Kidney (tissue), 13 donors: ENCODE measurements at regions not wholly inside any gene's neighbourhood (a gene's known extent, or its start where the extent isn't known, plus 50 kb on each side); places are given as distances from the start of the nearest gene placed in this dataset.

Source experiments
- DNase-seq, 5 donors: peaks; one replicate each; pipeline ENCODE4 v3.0.0-alpha.2; 2013 to 2020
- FAIRE-seq: peaks from 2 replicates; lab custom pipeline; 2012; peaks lifted over from hg19 to GRCh38; lab: Jason Lieb, UNC
- H3K27ac ChIP-seq, 2 donors: one replicate each; pipeline ENCODE4 v1.7.0; 2013; ENCODE audit warnings: low read depth in 2 of 2, low read length in 2 of 2, inconsistent platforms in 1 of 2
- H3K27me3 ChIP-seq: one replicate; pipeline ENCODE4 v1.7.1; 2013; ENCODE audit warnings: low read length, inconsistent platforms; ENCODE audit not compliant: control insufficient read depth, insufficient read depth
- H3K36me3 ChIP-seq, 3 donors: one replicate each; pipeline versions ENCODE4 v1.7.0 to v1.7.1; 2013; ENCODE audit warnings: low read length in 3 of 3, control low read depth in 1 of 3, inconsistent platforms in 1 of 3; ENCODE audit not compliant: insufficient read depth in 3 of 3, control insufficient read depth in 2 of 3
- H3K4me1 ChIP-seq, 3 donors: one replicate each; pipeline versions ENCODE4 v1.7.0 to v1.7.1; 2013; ENCODE audit warnings: low read length in 3 of 3, inconsistent platforms in 1 of 3, low read depth in 1 of 3; ENCODE audit not compliant: control insufficient read depth in 2 of 3, insufficient read depth in 2 of 3
- H3K4me3 ChIP-seq, 3 donors: one replicate each; pipeline versions ENCODE4 v1.7.0 to v1.8.1; 2013; ENCODE audit warnings: low read length in 3 of 3, control low read depth in 1 of 3, inconsistent platforms in 1 of 3
- H3K9ac ChIP-seq, 3 donors: one replicate each; pipeline versions ENCODE4 v1.7.0 to v1.7.1; 2013; ENCODE audit warnings: low read length in 3 of 3, control low read depth in 1 of 3, inconsistent platforms in 1 of 3
- H3K9me3 ChIP-seq, 3 donors: one replicate each; pipeline versions ENCODE4 v1.7.0 to v1.7.1; 2013; ENCODE audit warnings: low read length in 3 of 3, control low read depth in 1 of 3, inconsistent platforms in 1 of 3; ENCODE audit not compliant: control insufficient read depth in 2 of 3, insufficient read depth in 1 of 3
- CTCF ChIP-seq: IDR thresholded peaks from 3 replicates; pipeline ENCODE4 v1.5.1; 2012; ENCODE audit warnings: mild to moderate bottlenecking, moderate library complexity, borderline replicate concordance; ENCODE audit not compliant: insufficient read depth; ENCODE audit errors: extremely low read depth
- intact Hi-C: fragments of 100-400 bp; cut with DNase I; formaldehyde crosslinking; loops from one replicate; pipeline ENCODE4 v1.11.1; 2022
- donor health status: control.
- donor health status: control.
- donor health status: control.
- donor health status: control.
- donor health status: control.
- donor health status: DM: yes; HTN: yes; CAD: no.
- donor health status: Normal renal cell carcinoma (clear cell type).

DNA sequence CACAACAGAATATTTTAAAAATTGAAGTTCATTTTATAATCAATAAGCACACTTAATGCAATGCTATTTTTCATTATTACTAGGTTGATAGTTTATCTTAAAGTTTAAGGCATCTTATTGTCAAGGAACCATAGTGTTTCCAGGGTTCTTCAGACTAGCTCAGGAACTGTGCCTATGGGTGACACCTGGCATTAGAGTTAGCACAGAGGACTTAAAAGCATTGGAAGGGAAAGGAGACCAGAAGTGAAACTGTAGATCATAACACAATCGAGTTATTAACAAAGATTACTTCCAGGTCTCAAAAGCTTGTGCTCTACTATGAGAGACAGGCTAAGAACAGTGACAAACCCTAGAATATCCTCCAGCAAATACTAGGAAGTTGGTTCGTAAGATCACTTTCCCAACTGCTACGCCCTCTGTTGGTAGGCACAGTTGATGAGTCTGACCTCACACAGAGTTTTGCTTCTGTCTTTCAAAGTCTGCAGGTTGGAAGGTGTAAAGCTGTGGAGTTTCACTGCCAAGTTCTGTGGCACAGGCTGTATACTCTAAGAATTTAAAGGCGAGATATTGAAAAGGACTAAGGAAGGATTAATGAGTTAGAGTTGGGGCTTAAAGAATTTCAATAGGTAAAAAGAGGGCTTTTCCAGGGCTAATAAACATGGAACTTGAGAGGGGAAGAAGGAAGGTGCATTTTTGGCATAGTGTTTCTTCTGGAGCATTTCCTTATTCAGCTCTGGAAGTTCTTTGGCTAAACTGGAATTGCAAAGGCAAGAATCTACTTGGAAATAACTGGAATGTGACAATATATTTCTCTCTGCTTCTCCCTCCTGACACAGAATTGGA is 531.3 kb upstream of the JAG1 start:
- Histone ChIP-seq H3K4me3 (no peak overlapping the region), H3K9me3 (no peaks in the 10 kb centered on the region), H3K4me1 (peaks cover 0 to 6% (median 2%) of the 10 kb centered on the region in 3 donors), H3K9ac (no peak overlapping the region), H3K27me3 (no peaks in the 10 kb centered on the region), H3K36me3 (no peaks in the 10 kb centered on the region), H3K27ac (no peak overlapping the region)
- intact Hi-C loops: no loop called here
- TF ChIP-seq CTCF: peak; percentile 77
- DNase-seq (peak in 4 of 5 donors; percentile 62 to 88 (median 77)), FAIRE-seq (peak; percentile 50)

GRCh38 chr20:11205769-11206362 is 532.1 kb upstream of the JAG1 start:
- FAIRE-seq: no peak

GRCh38 chr20:11207749-11208502 is 534.1 kb upstream of the JAG1 start:
- Histone ChIP-seq H3K4me1 (peaks cover 0 to 6% (median 2%) of the 10 kb centered on the region in 3 donors), H3K4me3 (no peak overlapping the region), H3K36me3 (no peaks in the 10 kb centered on the region), H3K9me3 (no peaks in the 10 kb centered on the region), H3K9ac (no peak overlapping the region), H3K27me3 (no peaks in the 10 kb centered on the region), H3K27ac (no peak overlapping the region)
- FAIRE-seq (no peak), DNase-seq (no peak)
- intact Hi-C loops: no loop called here
- no peak for TF ChIP-seq CTCF

More at GRCh38 chr20:11205769-11206362, 532.1 kb upstream of the JAG1 start:
- DNase-seq: peak in 1 of 5 donors; percentile 42
- Histone ChIP-seq H3K4me3 (no peak overlapping the region), H3K9me3 (no peaks in the 10 kb centered on the region), H3K27ac (no peak overlapping the region), H3K4me1 (peaks cover 0 to 6% (median 2%) of the 10 kb centered on the region in 3 donors), H3K36me3 (no peaks in the 10 kb centered on the region), H3K27me3 (no peaks in the 10 kb centered on the region), H3K9ac (no peak overlapping the region)
- TF ChIP-seq CTCF: no peak
- intact Hi-C loops: no loop called here
